Left hindlimb (tissue), 1 donor: ENCODE measurements at regions not wholly inside any gene's neighbourhood (a gene's known extent, or its start where the extent isn't known, plus 50 kb on each side); places are given as distances from the start of the nearest gene placed in this dataset.

Experiments
- DNase-seq: peaks from one replicate; pipeline ENCODE4 v3.0.0-alpha.2; 2018

GRCh38 chr22:47342446-47342845 lies 580.0 kb downstream of the TBC1D22A start:
- no peak for DNase-seq

GRCh38 chr22:47341464-47341863 lies 579.0 kb downstream of the TBC1D22A start:
- no peak for DNase-seq

GRCh38 chr22:47340851-47341436 lies 578.5 kb downstream of the TBC1D22A start:
- no peak for DNase-seq

GRCh38 chr22:47337161-47337621 lies 574.7 kb downstream of the TBC1D22A start:
- DNase-seq = no peak

GRCh38 chr22:47335958-47336357 lies 573.5 kb downstream of the TBC1D22A start:
- no peak for DNase-seq

GRCh38 chr22:47335460-47335859 lies 573.0 kb downstream of the TBC1D22A start:
- no peak for DNase-seq

- DNase-seq = no peak
These were observed 572.2 kb downstream of the TBC1D22A start for GRCh38 chr22:47334601-47335000.

GRCh38 chr22:47333625-47334024 lies 571.2 kb downstream of the TBC1D22A start:
- DNase-seq = no peak

GRCh38 chr22:47332246-47332980 lies 570.0 kb downstream of the TBC1D22A start:
- no peak for DNase-seq

GRCh38 chr22:47331750-47332149 lies 569.3 kb downstream of the TBC1D22A start:
- no peak for DNase-seq

- no peak for DNase-seq
These were observed 567.5 kb downstream of the TBC1D22A start for GRCh38 chr22:47329727-47330650.

GRCh38 chr22:47328550-47329243 lies 566.2 kb downstream of the TBC1D22A start:
- no peak for DNase-seq

- DNase-seq = no peak
These were observed 564.8 kb downstream of the TBC1D22A start for GRCh38 chr22:47327241-47327640.

GRCh38 chr22:47325249-47325648 lies 562.8 kb downstream of the TBC1D22A start:
- DNase-seq = no peak

GRCh38 chr22:47324435-47324990 lies 562.1 kb downstream of the TBC1D22A start:
- no peak for DNase-seq

GRCh38 chr22:47323518-47323917 lies 561.1 kb downstream of the TBC1D22A start:
- no peak for DNase-seq

- DNase-seq = no peak
These were observed 560.4 kb downstream of the TBC1D22A start for GRCh38 chr22:47322854-47323253.

GRCh38 chr22:47320560-47320959 lies 558.1 kb downstream of the TBC1D22A start:
- DNase-seq = no peak

GRCh38 chr22:47318041-47318737 lies 555.7 kb downstream of the TBC1D22A start:
- no peak for DNase-seq

GRCh38 chr22:47315862-47316419 lies 553.5 kb downstream of the TBC1D22A start:
- DNase-seq = no peak

- no peak for DNase-seq
These were observed 548.2 kb downstream of the TBC1D22A start for GRCh38 chr22:47310601-47311000.

GRCh38 chr22:47309946-47310345 lies 547.5 kb downstream of the TBC1D22A start:
- no peak for DNase-seq
